GM18858 (cell line): ENCODE measurements at regions not wholly inside any gene's neighbourhood (a gene's known extent, or its start where the extent isn't known, plus 50 kb on each side); places are given as distances from the start of the nearest gene placed in this dataset.

ENCODE experiments used
- ATAC-seq: cut with Tn5 transposase; IDR thresholded peaks from one replicate; pipeline ENCODE4 v1.9.1; 2021; ENCODE audit not compliant: unreplicated experiment

- no peak for ATAC-seq
Measured at GRCh38 chr1:228867108-228867950, 132.1 kb downstream of the RHOU start.

GRCh38 chr1:228867951-228868730 lies 132.9 kb downstream of the RHOU start:
- no peak for ATAC-seq

- no peak for ATAC-seq
Measured at GRCh38 chr1:228868731-228869024, 133.4 kb downstream of the RHOU start.

GRCh38 chr1:228869312-228869824 lies 134.1 kb downstream of the RHOU start:
- no peak for ATAC-seq

GRCh38 chr1:228870041-228870713 lies 134.9 kb downstream of the RHOU start:
- ATAC-seq = no peak

- no peak for ATAC-seq
Measured at GRCh38 chr1:228871314-228872061, 136.2 kb downstream of the RHOU start.

- ATAC-seq = no peak
Measured at GRCh38 chr1:228872080-228872479, 136.8 kb downstream of the RHOU start.

- no peak for ATAC-seq
Measured at GRCh38 chr1:228873709-228874108, 138.4 kb downstream of the RHOU start.

GRCh38 chr1:228875741-228876140 lies 140.5 kb downstream of the RHOU start:
- ATAC-seq = no peak

- no peak for ATAC-seq
Measured at GRCh38 chr1:228876187-228876586, 140.9 kb downstream of the RHOU start.

GRCh38 chr1:228879164-228879563 lies 143.9 kb downstream of the RHOU start:
- ATAC-seq = no peak

GRCh38 chr1:228882041-228882770 lies 146.9 kb downstream of the RHOU start:
- no peak for ATAC-seq

GRCh38 chr1:228882771-228883450 lies 147.6 kb downstream of the RHOU start:
- ATAC-seq = no peak

- ATAC-seq = no peak
Measured at GRCh38 chr1:228883535-228883934, 148.3 kb downstream of the RHOU start.

- ATAC-seq = no peak
Measured at GRCh38 chr1:228884196-228884595, 148.9 kb downstream of the RHOU start.

GRCh38 chr1:228884615-228885566 lies 149.6 kb downstream of the RHOU start:
- ATAC-seq = no peak

- ATAC-seq = no peak
Measured at GRCh38 chr1:228885845-228886244, 150.6 kb downstream of the RHOU start.

- no peak for ATAC-seq
Measured at GRCh38 chr1:228887101-228887500, 151.8 kb downstream of the RHOU start.

- no peak for ATAC-seq
Measured at GRCh38 chr1:228887960-228888359, 152.7 kb downstream of the RHOU start.
